Keratinocyte (primary cell): ENCODE measurements at regions not wholly inside any gene's neighbourhood (a gene's known extent, or its start where the extent isn't known, plus 50 kb on each side); places are given as distances from the start of the nearest gene placed in this dataset.

Source experiments
- DNase-seq: peaks from one replicate; pipeline ENCODE4 v3.0.0-alpha.2; 2011; ENCODE audit warnings: low read depth, missing footprints, low spot score
- FAIRE-seq: peaks from 2 replicates; lab custom pipeline; 2011; peaks lifted over from hg19 to GRCh38; lab: Jason Lieb, UNC
- H2AFZ ChIP-seq: 2 replicates; pipeline ENCODE4 v1.6.0; 2012; ENCODE audit warnings: low read length, control low read depth, inconsistent platforms; ENCODE audit not compliant: control insufficient read depth
- H3K27ac ChIP-seq: 2 replicates; pipeline ENCODE4 v1.5.1; 2011; ENCODE audit warnings: low read length; ENCODE audit not compliant: control insufficient read depth, insufficient read depth
- H3K27me3 ChIP-seq: 3 replicates; pipeline ENCODE4 v1.6.0; 2011; ENCODE audit warnings: low read length; ENCODE audit not compliant: control insufficient read depth, insufficient read depth; ENCODE audit errors: extremely low read depth
- H3K36me3 ChIP-seq, 2 experiments: 2 replicates in 1 of 2; 3 replicates in 1 of 2; pipeline ENCODE4 v1.5.1; 2011; ENCODE audit warnings: low read length in 2 of 2, mild to moderate bottlenecking in 1 of 2; ENCODE audit not compliant: control insufficient read depth in 2 of 2, insufficient read depth in 2 of 2; ENCODE audit errors: extremely low read depth in 1 of 2
- H3K4me1 ChIP-seq: 3 replicates; pipeline ENCODE4 v1.5.1; 2011; ENCODE audit warnings: low read length; ENCODE audit not compliant: control insufficient read depth, insufficient read depth; ENCODE audit errors: extremely low read depth
- H3K4me2 ChIP-seq: 3 replicates; pipeline ENCODE4 v1.6.0; 2011; ENCODE audit warnings: low read depth, low read length; ENCODE audit not compliant: control insufficient read depth, insufficient read depth; ENCODE audit errors: extremely low read depth
- H3K4me3 ChIP-seq, 3 experiments: fragments of 200-600 bp in 1 of 3; sonication (generic) in 1 of 3; 2 replicates in 2 of 3; 3 replicates in 1 of 3; pipeline ENCODE4 v1.5.1; 2011 to 2016; ENCODE audit warnings: low read length in 3 of 3, mild to moderate bottlenecking in 3 of 3, control low read depth in 2 of 3, inconsistent platforms in 1 of 3, low read depth in 1 of 3, mixed read lengths in 1 of 3, mixed run types in 1 of 3, moderate library complexity in 1 of 3; ENCODE audit not compliant: control insufficient read depth in 2 of 3, insufficient read depth in 2 of 3; ENCODE audit errors: extremely low read depth in 1 of 3
- H3K79me2 ChIP-seq: 2 replicates; pipeline ENCODE4 v1.6.0; 2012; ENCODE audit warnings: low read length; ENCODE audit not compliant: control insufficient read depth, insufficient read depth
- H3K9ac ChIP-seq: 3 replicates; pipeline ENCODE4 v1.6.0; 2011; ENCODE audit warnings: low read length; ENCODE audit not compliant: control insufficient read depth, insufficient read depth; ENCODE audit errors: extremely low read depth
- H3K9me1 ChIP-seq: 3 replicates; pipeline ENCODE4 v1.6.0; 2011; ENCODE audit warnings: low read length; ENCODE audit not compliant: control insufficient read depth, insufficient read depth; ENCODE audit errors: extremely low read depth
- H3K9me3 ChIP-seq: 2 replicates; pipeline ENCODE4 v1.5.1; 2012; ENCODE audit warnings: low read depth, low read length; ENCODE audit not compliant: control insufficient read depth
- H4K20me1 ChIP-seq: 3 replicates; pipeline ENCODE4 v1.6.0; 2011; ENCODE audit warnings: low read length; ENCODE audit not compliant: control insufficient read depth, insufficient read depth; ENCODE audit errors: extremely low read depth
- EZH2 ChIP-seq: IDR thresholded peaks from one replicate; pipeline ENCODE4 v1.6.1; 2012; ENCODE audit warnings: inconsistent platforms, mild to moderate bottlenecking, low read length, moderate library complexity
- dilution Hi-C: fragments of 300-500 bp; cut with MboI; formaldehyde crosslinking; loops from one replicate; pipeline ENCODE4 v1.7.0; 2020; ENCODE audit warnings: low sequenced_read_pairs; ENCODE audit not compliant: extremely low pct_ligation_motif_present
- TF ChIP-seq, protein P1 (sequence below), 3 experiments: IDR thresholded peaks in 1 of 3; conservative IDR thresholded peaks in 1 of 3; optimal IDR thresholded peaks in 1 of 3; 2 replicates in 2 of 3; 3 replicates in 1 of 3; pipeline versions ENCODE3 to v1.5.1; 2011; ENCODE audit warnings: low read length in 3 of 3, mild to moderate bottlenecking in 3 of 3, moderate library complexity in 2 of 3, control low read depth in 1 of 3, inconsistent platforms in 1 of 3; ENCODE audit not compliant: insufficient read depth in 2 of 3; ENCODE audit errors: extremely low read depth in 1 of 3

DNA sequence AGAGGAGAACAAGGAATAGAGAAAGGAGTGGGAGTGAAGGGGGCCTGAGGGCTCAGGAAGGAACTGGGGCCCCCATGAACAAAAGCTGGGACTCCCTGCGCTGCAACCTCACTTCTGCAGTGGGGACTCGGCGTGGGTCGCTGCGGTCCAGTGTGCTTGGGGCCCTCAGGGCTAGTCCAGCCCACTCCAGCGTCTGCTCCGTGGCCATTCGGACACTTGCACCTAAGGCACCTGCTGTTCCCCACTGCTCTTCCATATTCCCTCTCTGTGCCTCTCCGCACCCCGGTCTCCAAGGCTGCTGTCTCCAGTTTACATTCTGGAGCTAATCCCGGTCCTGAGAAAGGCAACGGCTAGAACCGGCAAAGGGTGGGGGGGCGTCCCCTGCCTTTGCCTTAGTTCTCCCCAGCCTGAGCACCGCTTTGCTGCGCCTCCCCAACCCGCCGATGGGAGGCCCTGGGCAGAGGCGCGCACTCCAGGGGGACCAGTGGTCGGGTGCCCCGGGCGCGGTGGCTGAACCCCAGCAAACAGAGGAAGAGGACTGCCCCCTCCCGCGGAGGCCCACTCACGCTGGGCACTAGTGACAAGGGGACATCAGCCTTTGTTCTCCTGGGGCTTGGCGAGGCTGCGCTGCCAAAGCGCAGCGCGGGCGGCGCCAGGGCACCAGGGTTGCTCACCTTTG lies 327.7 kb upstream of the F9 start:
- H4K20me1 ChIP-seq: no peaks in the 10 kb centered on the region
- no peaks in the 10 kb centered on the region for H3K36me3 ChIP-seq
- TF ChIP-seq, protein P1, sequence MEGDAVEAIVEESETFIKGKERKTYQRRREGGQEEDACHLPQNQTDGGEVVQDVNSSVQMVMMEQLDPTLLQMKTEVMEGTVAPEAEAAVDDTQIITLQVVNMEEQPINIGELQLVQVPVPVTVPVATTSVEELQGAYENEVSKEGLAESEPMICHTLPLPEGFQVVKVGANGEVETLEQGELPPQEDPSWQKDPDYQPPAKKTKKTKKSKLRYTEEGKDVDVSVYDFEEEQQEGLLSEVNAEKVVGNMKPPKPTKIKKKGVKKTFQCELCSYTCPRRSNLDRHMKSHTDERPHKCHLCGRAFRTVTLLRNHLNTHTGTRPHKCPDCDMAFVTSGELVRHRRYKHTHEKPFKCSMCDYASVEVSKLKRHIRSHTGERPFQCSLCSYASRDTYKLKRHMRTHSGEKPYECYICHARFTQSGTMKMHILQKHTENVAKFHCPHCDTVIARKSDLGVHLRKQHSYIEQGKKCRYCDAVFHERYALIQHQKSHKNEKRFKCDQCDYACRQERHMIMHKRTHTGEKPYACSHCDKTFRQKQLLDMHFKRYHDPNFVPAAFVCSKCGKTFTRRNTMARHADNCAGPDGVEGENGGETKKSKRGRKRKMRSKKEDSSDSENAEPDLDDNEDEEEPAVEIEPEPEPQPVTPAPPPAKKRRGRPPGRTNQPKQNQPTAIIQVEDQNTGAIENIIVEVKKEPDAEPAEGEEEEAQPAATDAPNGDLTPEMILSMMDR (optimal IDR thresholded peaks at IDR 0.05 in 1 of 3, IDR thresholded peaks at IDR 0.05 in 1 of 3, conservative IDR thresholded peaks at IDR 0.05 in 1 of 3; ENCODE audit: extremely low read depth in 1 of 3, insufficient read depth in 2 of 3, low read length in 3 of 3): no peak
- no peak for TF ChIP-seq EZH2
- H3K9ac ChIP-seq: no peak overlapping the region
- no peak overlapping the region for H3K4me3 ChIP-seq
- peaks cover 33% of the 10 kb centered on the region for H3K27me3 ChIP-seq
- dilution Hi-C loops: no loop called here
- FAIRE-seq: no peak
- H3K9me1 ChIP-seq: no peaks in the 10 kb centered on the region
- H3K9me3 ChIP-seq: no peaks in the 10 kb centered on the region
- no peaks in the 10 kb centered on the region for H3K4me1 ChIP-seq
- H3K4me2 ChIP-seq: no peak overlapping the region
- DNase-seq: no peak
- H3K27ac ChIP-seq: no peak overlapping the region
- no peak overlapping the region for H2AFZ ChIP-seq
- no peaks in the 10 kb centered on the region for H3K79me2 ChIP-seq

DNA sequence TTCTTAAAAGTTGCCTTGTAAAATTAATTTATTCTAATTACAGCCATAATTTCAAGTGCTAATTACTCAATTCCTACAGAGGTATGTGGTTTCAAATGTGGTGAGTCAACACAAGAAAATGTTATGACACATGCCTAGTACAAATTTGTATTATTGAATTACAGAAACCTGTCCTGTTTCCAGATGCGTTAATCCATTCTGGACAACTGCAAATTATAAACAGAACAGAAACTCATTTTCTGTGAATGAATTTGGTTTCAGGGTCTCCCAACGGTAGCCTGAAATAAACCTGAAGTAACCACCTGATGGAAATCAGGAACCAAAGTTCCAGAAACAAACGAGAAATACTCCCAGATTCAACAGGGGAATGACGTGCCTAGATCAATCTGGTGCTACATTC lies 328.6 kb upstream of the F9 start:
- H3K9me1 ChIP-seq: no peaks in the 10 kb centered on the region
- H3K4me3 ChIP-seq: no peak overlapping the region
- no peak for TF ChIP-seq EZH2
- TF ChIP-seq, protein P1 (optimal IDR thresholded peaks at IDR 0.05 in 1 of 3, IDR thresholded peaks at IDR 0.05 in 1 of 3, conservative IDR thresholded peaks at IDR 0.05 in 1 of 3; ENCODE audit: extremely low read depth in 1 of 3, insufficient read depth in 2 of 3, low read length in 3 of 3): no peak
- no peaks in the 10 kb centered on the region for H3K36me3 ChIP-seq
- no peak overlapping the region for H3K4me2 ChIP-seq
- no peak overlapping the region for H3K27ac ChIP-seq
- FAIRE-seq (no peak), DNase-seq (no peak)
- dilution Hi-C loops: no loop called here
- H3K27me3 ChIP-seq: peaks cover 33% of the 10 kb centered on the region
- no peaks in the 10 kb centered on the region for H3K79me2 ChIP-seq
- H3K9me3 ChIP-seq: no peaks in the 10 kb centered on the region
- no peak overlapping the region for H3K9ac ChIP-seq
- H2AFZ ChIP-seq: no peak overlapping the region
- no peaks in the 10 kb centered on the region for H3K4me1 ChIP-seq
- H4K20me1 ChIP-seq: no peaks in the 10 kb centered on the region
